Panc1 (cell line): ENCODE measurements at regions not wholly inside any gene's neighbourhood (a gene's known extent, or its start where the extent isn't known, plus 50 kb on each side); places are given as distances from the start of the nearest gene placed in this dataset.

ENCODE experiments used
- ATAC-seq: fragments of 200-7000 bp; cut with Tn5 transposase; 2 replicates; pipeline ENCODE4 v1.9.1; 2020; ENCODE audit warnings: mild to moderate bottlenecking, moderate library complexity
- BruUV-seq: library from RNA; stranded (reverse); fragments of 400-500 nt; replicated peaks from 2 replicates; lab custom pipeline; 2021; lab: Mats Ljungman, UMichigan
- CTCF ChIA-PET: fragments of 300-600 bp; sonication (Branson Sonifier 250); formaldehyde crosslinking; loops from one replicate; lab custom pipeline; 2022; ENCODE audit warnings: antibody characterized with exemption; lab: Charles Lee
- POLR2A ChIA-PET: fragments of 300-600 bp; sonication (Branson Sonifier 250); formaldehyde crosslinking; loops from one replicate; lab custom pipeline; 2022; ENCODE audit warnings: antibody characterized with exemption; lab: Charles Lee
- DNase-seq: peaks from one replicate; pipeline ENCODE4 v3.0.0-alpha.2; 2010; ENCODE audit warnings: low read depth, low spot score
- H3K27ac ChIP-seq: 2 replicates; pipeline ENCODE4 v1.5.1; 2011; ENCODE audit warnings: mild to moderate bottlenecking, low read length, inconsistent platforms
- H3K27me3 ChIP-seq: fragments of 200-500 bp; sonication (Bioruptor generic); 2 replicates; pipeline ENCODE4 v1.6.0; 2014; ENCODE audit warnings: low read length, inconsistent platforms; ENCODE audit not compliant: control insufficient read depth, insufficient read depth
- H3K36me3 ChIP-seq: fragments of 200-500 bp; sonication (Bioruptor generic); 2 replicates; pipeline ENCODE4 v1.5.1; 2014; ENCODE audit warnings: inconsistent platforms, mild to moderate bottlenecking, low read length, moderate library complexity; ENCODE audit not compliant: control insufficient read depth, insufficient read depth
- H3K4me1 ChIP-seq: 2 replicates; pipeline ENCODE4 v1.5.1; 2011; ENCODE audit warnings: inconsistent platforms, mild to moderate bottlenecking, low read length, moderate library complexity; ENCODE audit not compliant: control insufficient read depth, insufficient read depth
- H3K4me3 ChIP-seq, 2 experiments: 2 replicates each; pipeline ENCODE4 v1.5.1; 2011 to 2012; ENCODE audit warnings: low read depth in 2 of 2, low read length in 2 of 2, mild to moderate bottlenecking in 2 of 2, inconsistent platforms in 1 of 2, moderate library complexity in 1 of 2
- H3K9me3 ChIP-seq: fragments of 200-500 bp; sonication (Bioruptor generic); 2 replicates; pipeline ENCODE4 v1.5.1; 2014; ENCODE audit warnings: low read depth, mild to moderate bottlenecking, inconsistent platforms, low read length, moderate library complexity; ENCODE audit not compliant: control insufficient read depth, insufficient read depth
- CTCF ChIP-seq: fragments of 450-650 bp; IDR thresholded peaks from 2 replicates; pipeline ENCODE4 v1.5.1; 2017; ENCODE audit warnings: mild to moderate bottlenecking
- POLR2AphosphoS5 ChIP-seq: IDR thresholded peaks from 2 replicates; pipeline ENCODE4 v1.6.1; 2012; ENCODE audit warnings: mild to moderate bottlenecking, low read depth, low read length, moderate library complexity
- REST ChIP-seq, 2 experiments: IDR thresholded peaks; 2 replicates each; pipeline ENCODE4 v1.6.1; 2011 to 2012; ENCODE audit warnings: low read depth in 2 of 2, control low read depth in 1 of 2, low read length in 1 of 2, mild to moderate bottlenecking in 1 of 2, moderate library complexity in 1 of 2; ENCODE audit not compliant: insufficient read depth in 1 of 2
- SIN3A ChIP-seq: IDR thresholded peaks from 2 replicates; pipeline ENCODE4 v1.6.1; 2012; ENCODE audit warnings: low read depth, mild to moderate bottlenecking, low read length, moderate library complexity, borderline replicate concordance; ENCODE audit not compliant: insufficient read depth
- TCF7L2 ChIP-seq: IDR thresholded peaks from 2 replicates; pipeline ENCODE4 v1.6.1; 2011; ENCODE audit warnings: mild to moderate bottlenecking, low read depth, low read length, inconsistent platforms
- in situ Hi-C: cut with HindIII; loops from 2 replicates; pipeline ENCODE4 v1.10.0; 2016; ENCODE audit warnings: low sequenced_read_pairs, low pct_unique_long_range_greater_than_20kb
- intact Hi-C: fragments of 100-400 bp; cut with micrococcal nuclease; formaldehyde crosslinking; loops from one replicate; pipeline ENCODE4 v1.10.0; 2022; ENCODE audit not compliant: unreplicated experiment

GRCh38 chr1:84759756-84760155, 69.5 kb upstream of the SSX2IP start:
- CTCF ChIA-PET: interaction anchor here (0.5 to 1.3 kb wide), 3 partner anchors 12 to 46 kb away, joined by 3 to 4 read pairs (median 4); no protein-coding TSS in a partner anchor
- Histone ChIP-seq H3K9me3 (no peaks in the 10 kb centered on the region), H3K27ac (no peak overlapping the region), H3K36me3 (no peaks in the 10 kb centered on the region), H3K4me1 (peaks cover 3% of the 10 kb centered on the region), H3K4me3 (no peak overlapping the region), H3K27me3 (peaks cover 9% of the 10 kb centered on the region)
- intact Hi-C loops: loop anchor here (10.0 kb wide), 2 partner anchors 325 to 615 kb away; partner anchors contain the start of gene PRKACB
- POLR2A ChIA-PET: interaction anchor here (0.5 kb wide), 1 partner anchor 18 kb away, joined by 3 read pairs; no protein-coding TSS in a partner anchor
- in situ Hi-C loops: loop anchor here (10.0 kb wide), 1 partner anchor 845 kb away; no protein-coding TSS in a partner anchor
- TF ChIP-seq TCF7L2 (no peak), CTCF (peak; percentile 35; the same call in 1 of the 2 replicates)
- ATAC-seq: 0 out of 2 replicates have a peak, but pooled peaks have one; percentile 15
- no TSS peak for BruUV-seq
- DNase-seq: no peak

GRCh38 chr1:84758968-84759491, 68.8 kb upstream of the SSX2IP start:
- no peak for ATAC-seq
- H3K27me3 ChIP-seq: peaks cover 9% of the 10 kb centered on the region
- in situ Hi-C loops (loop anchor here (10.0 kb wide), 1 partner anchor 844 kb away; no protein-coding TSS in a partner anchor), intact Hi-C loops (loop anchor here (10.0 kb wide), 1 partner anchor 324 kb away; no protein-coding TSS in a partner anchor)
- ChIA-PET CTCF (interaction anchor here (0.5 kb wide), 1 partner anchor 45 kb away, joined by 4 read pairs; no protein-coding TSS in a partner anchor), POLR2A (interaction anchor here (0.5 to 1.1 kb wide), 3 partner anchors 17 to 255 kb away, joined by 3 read pairs; no protein-coding TSS in a partner anchor)
- no peaks in the 10 kb centered on the region; the same call in none of the 2 replicates for H3K4me1 ChIP-seq
- H3K9me3 ChIP-seq: no peaks in the 10 kb centered on the region
- no peak for DNase-seq
- H3K27ac ChIP-seq: no peak overlapping the region
- H3K4me3 ChIP-seq: no peak overlapping the region
- TF ChIP-seq POLR2AphosphoS5 (no peak), CTCF (no peak), TCF7L2 (no peak), REST (IDR thresholded peaks at IDR 0.05; ENCODE audit: insufficient read depth in 1 of 2, low read depth in 2 of 2, low read length in 1 of 2) (no peak), SIN3A (no peak)
- BruUV-seq: no TSS peak
- H3K36me3 ChIP-seq: no peaks in the 10 kb centered on the region
